ENCODE measurements at regions not wholly inside any gene's neighbourhood (a gene's known extent, or its start where the extent isn't known, plus 50 kb on each side); places are given as distances from the start of the nearest gene placed in this dataset.
"Not testable (repeated sequence)": the region's sequence is repeated elsewhere in the genome, so short reads cannot be mapped to it uniquely, and the experiment has no call there.

- H3K9me3 ChIP-seq: no peaks in the 10 kb centered on the region
- H3K4me3 ChIP-seq: no peak overlapping the region
- no peak for TF ChIP-seq POLR2A (IDR thresholded peaks at IDR 0.05)
- WGBS, 2 donors: 89 to 92% methylated on average over 2 of the region's 2 CpGs
- H3K36me3 ChIP-seq (ENCODE audit: low read depth, missing control alignments): no peaks in the 10 kb centered on the region
- H3K27me3 ChIP-seq: no peaks in the 10 kb centered on the region
- no peak for DNase-seq
- H3K27ac ChIP-seq: no peak overlapping the region
- intact Hi-C loops (cut with DNase I; ENCODE audit: low total_unique reads): no loop called here
- no peaks in the 10 kb centered on the region for H3K4me1 ChIP-seq
These were observed 330.5 kb downstream of the SRGAP2C start for GRCh38 chr1:121515235-121515634.

DNA sequence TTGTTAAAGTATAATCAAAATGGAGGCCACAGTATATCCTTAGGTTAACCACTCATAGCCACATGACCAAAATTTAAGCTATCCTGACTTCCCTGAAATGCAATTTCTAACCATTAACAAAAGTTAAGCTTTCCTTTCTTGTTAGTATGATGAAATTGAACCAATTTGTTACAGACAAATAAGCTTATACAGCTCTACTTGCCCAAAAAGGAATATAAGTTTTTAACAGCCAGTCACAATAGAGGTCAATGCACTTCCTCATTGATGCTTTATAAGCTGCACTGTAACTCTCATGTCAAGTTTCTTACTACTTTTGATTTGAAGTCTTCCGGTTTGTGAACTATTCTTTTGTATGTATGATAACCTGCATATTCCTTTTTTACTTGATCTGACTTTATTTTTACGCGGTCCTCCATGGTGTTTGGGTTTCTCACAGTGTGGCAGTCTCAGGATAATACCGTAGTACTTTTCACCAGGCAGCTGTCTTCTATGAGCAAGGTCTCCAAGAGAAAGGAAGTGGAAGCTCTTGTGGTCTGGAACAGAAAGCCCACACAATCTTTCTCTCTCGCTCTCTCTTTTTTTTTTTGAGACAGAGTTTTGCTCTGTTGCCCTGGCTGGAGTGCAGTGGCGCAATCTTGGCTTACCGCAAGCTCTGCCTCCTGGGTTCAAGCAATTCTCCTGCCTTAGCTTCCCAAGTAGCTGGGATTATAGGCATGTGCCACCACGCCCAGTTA, 331.6 kb downstream of the SRGAP2C start:
- Histone ChIP-seq H3K27me3 (no peaks in the 10 kb centered on the region), H3K4me1 (no peaks in the 10 kb centered on the region), H3K27ac (no peak overlapping the region), H3K36me3 (ENCODE audit: low read depth, missing control alignments) (no peaks in the 10 kb centered on the region), H3K9me3 (no peaks in the 10 kb centered on the region), H3K4me3 (no peak overlapping the region)
- TF ChIP-seq, protein P1, sequence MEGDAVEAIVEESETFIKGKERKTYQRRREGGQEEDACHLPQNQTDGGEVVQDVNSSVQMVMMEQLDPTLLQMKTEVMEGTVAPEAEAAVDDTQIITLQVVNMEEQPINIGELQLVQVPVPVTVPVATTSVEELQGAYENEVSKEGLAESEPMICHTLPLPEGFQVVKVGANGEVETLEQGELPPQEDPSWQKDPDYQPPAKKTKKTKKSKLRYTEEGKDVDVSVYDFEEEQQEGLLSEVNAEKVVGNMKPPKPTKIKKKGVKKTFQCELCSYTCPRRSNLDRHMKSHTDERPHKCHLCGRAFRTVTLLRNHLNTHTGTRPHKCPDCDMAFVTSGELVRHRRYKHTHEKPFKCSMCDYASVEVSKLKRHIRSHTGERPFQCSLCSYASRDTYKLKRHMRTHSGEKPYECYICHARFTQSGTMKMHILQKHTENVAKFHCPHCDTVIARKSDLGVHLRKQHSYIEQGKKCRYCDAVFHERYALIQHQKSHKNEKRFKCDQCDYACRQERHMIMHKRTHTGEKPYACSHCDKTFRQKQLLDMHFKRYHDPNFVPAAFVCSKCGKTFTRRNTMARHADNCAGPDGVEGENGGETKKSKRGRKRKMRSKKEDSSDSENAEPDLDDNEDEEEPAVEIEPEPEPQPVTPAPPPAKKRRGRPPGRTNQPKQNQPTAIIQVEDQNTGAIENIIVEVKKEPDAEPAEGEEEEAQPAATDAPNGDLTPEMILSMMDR (IDR thresholded peaks at IDR 0.05): no peak
- no peak for TF ChIP-seq POLR2A (IDR thresholded peaks at IDR 0.05)
- intact Hi-C loops (cut with DNase I; ENCODE audit: low total_unique reads): no loop called here
- DNase-seq: no peak
- WGBS, 2 donors: 74 to 81% methylated on average over 7 to 8 of the region's 8 CpGs

- Histone ChIP-seq H3K27ac (no peak overlapping the region), H3K27me3 (no peaks in the 10 kb centered on the region), H3K9me3 (no peaks in the 10 kb centered on the region), H3K4me3 (no peak overlapping the region), H3K36me3 (ENCODE audit: low read depth, missing control alignments) (no peaks in the 10 kb centered on the region), H3K4me1 (no peaks in the 10 kb centered on the region)
- intact Hi-C loops (cut with DNase I; ENCODE audit: low total_unique reads): no loop called here
- WGBS, 2 donors: 51 to 66% methylated on average over 9 of the region's 9 CpGs
- TF ChIP-seq, protein P1 (IDR thresholded peaks at IDR 0.05): no peak
- TF ChIP-seq POLR2A (IDR thresholded peaks at IDR 0.05): no peak
- no peak for DNase-seq
These were observed 332.9 kb downstream of the SRGAP2C start for GRCh38 chr1:121517586-121518230.

GRCh38 chr1:121518726-121519041, 333.9 kb downstream of the SRGAP2C start:
- no peaks in the 10 kb centered on the region for H3K27me3 ChIP-seq
- intact Hi-C loops (cut with DNase I; ENCODE audit: low total_unique reads): no loop called here
- WGBS, 2 donors: 8 to 10% methylated on average over 5 to 8 of the region's 8 CpGs
- no peak for DNase-seq
- peak overlapping the region; percentile 54 to 73 for H3K4me3 ChIP-seq
- TF ChIP-seq, protein P1 (IDR thresholded peaks at IDR 0.05): no peak
- no peak for TF ChIP-seq POLR2A (IDR thresholded peaks at IDR 0.05)
- no peaks in the 10 kb centered on the region for H3K4me1 ChIP-seq
- no peaks in the 10 kb centered on the region for H3K36me3 ChIP-seq (ENCODE audit: low read depth, missing control alignments)
- no peak overlapping the region for H3K27ac ChIP-seq
- H3K9me3 ChIP-seq: no peaks in the 10 kb centered on the region

GRCh38 chr1:121519042-121519755, 334.4 kb downstream of the SRGAP2C start:
- WGBS, 2 donors: 0% methylated on average over 12 to 54 of the region's 75 CpGs
- intact Hi-C loops (cut with DNase I; ENCODE audit: low total_unique reads): no loop called here
- TF ChIP-seq, protein P1 (IDR thresholded peaks at IDR 0.05): no peak
- TF ChIP-seq POLR2A (IDR thresholded peaks at IDR 0.05): no peak
- H3K27ac ChIP-seq: peak overlapping the region; percentile 57 to 64
- peak; percentile 86 for DNase-seq
- no peaks in the 10 kb centered on the region for H3K4me1 ChIP-seq
- H3K36me3 ChIP-seq (ENCODE audit: low read depth, missing control alignments): no peaks in the 10 kb centered on the region
- no peaks in the 10 kb centered on the region for H3K9me3 ChIP-seq
- peak overlapping the region; percentile 54 to 73 for H3K4me3 ChIP-seq
- no peaks in the 10 kb centered on the region for H3K27me3 ChIP-seq

DNA sequence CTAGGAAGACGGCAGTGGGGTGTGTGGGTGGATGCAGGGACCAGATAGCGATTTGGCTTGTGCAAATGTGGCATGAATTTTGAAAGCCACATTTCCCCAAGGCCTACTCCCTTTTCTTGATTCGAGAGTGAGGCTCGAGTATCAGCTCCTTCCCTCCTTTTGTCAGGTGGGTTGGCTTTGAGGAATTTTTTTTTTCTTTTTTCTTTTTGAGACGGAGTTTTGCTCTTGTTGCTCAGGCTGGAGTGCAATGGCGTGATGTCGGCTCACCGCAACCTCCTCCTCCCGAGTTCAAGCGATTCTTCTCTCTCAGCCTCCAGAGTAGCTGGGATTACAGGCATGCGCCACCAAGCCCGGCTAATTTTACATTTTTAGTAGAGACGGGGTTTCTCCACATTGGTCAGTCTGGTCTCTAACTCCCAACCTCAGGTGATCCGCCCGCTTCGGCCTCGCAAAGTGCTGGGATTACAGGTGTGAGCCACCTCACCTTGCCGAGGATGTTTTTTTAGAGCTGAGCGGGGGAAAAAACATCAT, 335.0 kb downstream of the SRGAP2C start:
- H3K27ac ChIP-seq; H3K36me3 ChIP-seq (ENCODE audit: low read depth, missing control alignments); intact Hi-C loops (cut with DNase I; ENCODE audit: low total_unique reads); DNase-seq; H3K27me3 ChIP-seq; H3K4me1 ChIP-seq; H3K9me3 ChIP-seq: not testable (repeated sequence)
- H3K4me3 ChIP-seq: peak overlapping the region; percentile 54 to 73
- 34 to 37% methylated on average over 18 to 19 of the region's 19 CpGs for WGBS, 2 donors

All from testis (tissue), 2 donors.